ENCODE measurements at regions not wholly inside any gene's neighbourhood (a gene's known extent, or its start where the extent isn't known, plus 50 kb on each side); places are given as distances from the start of the nearest gene placed in this dataset.

- no peak overlapping the region for H3K4me3 ChIP-seq (ENCODE audit: low read depth, low read length)
- no peak for DNase-seq (ENCODE audit: low read depth)
- no peak for TF ChIP-seq CTCF (conservative IDR thresholded peaks at IDR 0.05; ENCODE audit: low read depth, low read length)
Observed at GRCh38 chr13:97866346-97866745, 87.1 kb upstream of the IPO5 start.

- DNase-seq (ENCODE audit: low read depth), result no peak
- TF ChIP-seq CTCF (conservative IDR thresholded peaks at IDR 0.05; ENCODE audit: low read depth, low read length), result no peak
- no peak overlapping the region for H3K4me3 ChIP-seq (ENCODE audit: low read depth, low read length)
Observed at GRCh38 chr13:97866751-97867150, 86.7 kb upstream of the IPO5 start.

- no peak overlapping the region for H3K4me3 ChIP-seq (ENCODE audit: low read depth, low read length)
- DNase-seq (ENCODE audit: low read depth), result no peak
- TF ChIP-seq CTCF (conservative IDR thresholded peaks at IDR 0.05; ENCODE audit: low read depth, low read length), result no peak
Observed at GRCh38 chr13:97873398-97873797, 80.1 kb upstream of the IPO5 start.

- H3K4me3 ChIP-seq (ENCODE audit: low read depth, low read length), result no peak overlapping the region
- no peak for TF ChIP-seq CTCF (conservative IDR thresholded peaks at IDR 0.05; ENCODE audit: low read depth, low read length)
- no peak for DNase-seq (ENCODE audit: low read depth)
Observed at GRCh38 chr13:97875218-97875617, 78.3 kb upstream of the IPO5 start.

GRCh38 chr13:97875911-97876310 is 77.6 kb upstream of the IPO5 start:
- no peak for TF ChIP-seq CTCF (conservative IDR thresholded peaks at IDR 0.05; ENCODE audit: low read depth, low read length)
- H3K4me3 ChIP-seq (ENCODE audit: low read depth, low read length), result no peak overlapping the region
- DNase-seq (ENCODE audit: low read depth), result no peak

GRCh38 chr13:97878431-97879375 is 74.8 kb upstream of the IPO5 start:
- DNase-seq (ENCODE audit: low read depth), result peak; percentile 27
- H3K4me3 ChIP-seq (ENCODE audit: low read depth, low read length), result no peak overlapping the region
- TF ChIP-seq CTCF (conservative IDR thresholded peaks at IDR 0.05; ENCODE audit: low read depth, low read length), result no peak

All from choroid plexus epithelial cell (primary cell).